Dermis microvascular lymphatic vessel endothelial cell (primary cell): ENCODE measurements at regions not wholly inside any gene's neighbourhood (a gene's known extent, or its start where the extent isn't known, plus 50 kb on each side); places are given as distances from the start of the nearest gene placed in this dataset.
"Not testable (repeated sequence)": the region's sequence is repeated elsewhere in the genome, so short reads cannot be mapped to it uniquely, and the experiment has no call there.

Source experiments
- DNase-seq, 2 donors: peaks; one replicate each; pipeline versions ENCODE4 v3.0.0 to v3.0.0-alpha.2; 2010; ENCODE audit warnings: low read depth in 2 of 2

DNA sequence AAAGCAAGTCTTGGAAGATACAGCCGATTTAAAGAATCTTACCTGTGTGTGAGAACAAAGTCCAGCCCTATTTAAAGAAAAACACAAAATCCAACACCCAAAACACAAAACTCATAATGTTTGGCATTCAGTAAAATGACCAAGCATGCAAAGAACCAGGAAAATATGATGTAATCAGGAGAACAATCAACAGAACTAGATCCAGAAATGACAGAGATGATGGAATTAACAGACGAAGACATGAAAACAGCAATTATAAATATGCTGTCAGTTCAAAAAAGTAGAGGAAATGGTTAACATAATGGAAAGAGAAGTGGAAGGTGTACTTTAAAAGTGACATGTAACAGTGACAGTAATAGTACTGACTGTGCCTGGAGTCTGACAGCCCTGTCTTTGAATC is 56.1 kb upstream of the ERV3-1 start:
- peak in 1 of 2 donors; percentile 48 for DNase-seq

DNA sequence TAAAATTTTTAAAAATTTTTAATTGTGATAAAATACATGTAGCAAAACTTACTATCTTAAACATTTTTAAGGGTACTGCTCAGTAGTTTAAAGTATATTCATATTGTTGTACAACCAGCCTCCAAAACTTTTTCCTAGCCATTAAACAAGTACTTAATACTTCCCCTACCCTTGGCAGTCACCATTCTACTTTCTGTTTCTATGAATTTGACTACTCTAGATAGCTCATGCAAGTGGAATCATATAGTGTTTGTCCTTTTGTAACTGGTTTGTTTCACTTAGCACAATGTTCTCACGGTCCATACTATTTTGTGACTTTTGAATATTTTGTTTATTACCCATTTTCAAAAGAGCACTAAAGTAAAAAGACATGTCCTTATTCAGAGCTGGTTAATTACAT is 52.8 kb upstream of the ERV3-1 start:
- not testable (repeated sequence) for DNase-seq
